ENCODE measurements at regions not wholly inside any gene's neighbourhood (a gene's known extent, or its start where the extent isn't known, plus 50 kb on each side); places are given as distances from the start of the nearest gene placed in this dataset.

DNA sequence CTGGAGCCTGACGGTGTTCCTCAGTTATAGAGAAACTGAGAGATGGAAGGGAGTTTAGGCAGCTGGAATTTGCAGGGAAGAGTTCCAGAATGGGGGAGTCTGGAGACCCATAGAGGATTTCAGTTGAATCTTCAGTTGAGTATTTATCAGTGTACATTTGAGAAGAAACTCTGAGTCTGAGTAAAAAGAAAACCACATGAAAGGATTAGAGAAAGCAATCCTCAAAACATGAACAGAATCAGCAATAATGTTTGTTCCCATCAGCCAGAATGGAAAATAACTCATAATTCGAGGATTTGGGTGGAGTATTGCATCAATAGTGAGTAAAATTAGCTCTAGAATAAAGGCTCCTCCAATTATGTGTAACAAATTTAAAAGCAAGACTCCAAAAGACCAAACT lies 130.0 kb upstream of the AHR start:
- Histone ChIP-seq H3K36me3 (ENCODE audit: insufficient read depth, low read length) (no peaks in the 10 kb centered on the region), H3K79me2 (replicated peaks; ENCODE audit: insufficient read depth, low read length) (no peaks in the 10 kb centered on the region), H3K4me2 (ENCODE audit: low read length) (no peak overlapping the region), H3K27me3 (ENCODE audit: insufficient read depth, low read depth, low read length) (no peaks in the 10 kb centered on the region), H2AFZ (ENCODE audit: low read depth, low read length) (no peak overlapping the region), H4K20me1 (ENCODE audit: insufficient read depth) (no peaks in the 10 kb centered on the region), H3K9ac (ENCODE audit: low read length) (no peak overlapping the region), H3K9me2 (ENCODE audit: insufficient read depth, low read length) (no peaks in the 10 kb centered on the region), H3K27ac (ENCODE audit: low read length) (no peak overlapping the region), H3K4me3 (ENCODE audit: low read length) (no peak overlapping the region), H3K9me3 (ENCODE audit: low read length) (no peaks in the 10 kb centered on the region), H3F3A (ENCODE audit: insufficient read depth, low read length, poor library complexity, severe bottlenecking) (no peaks in the 10 kb centered on the region)
- TF ChIP-seq RAD21 (conservative IDR thresholded peaks at IDR 0.05) (no peak), MXI1 (conservative IDR thresholded peaks at IDR 0.05; ENCODE audit: poor library complexity, severe bottlenecking) (no peak), POLR2AphosphoS5 (IDR thresholded peaks at IDR 0.05) (no peak), EP300 (conservative IDR thresholded peaks at IDR 0.05; ENCODE audit: poor library complexity, severe bottlenecking) (no peak), TAF1 (IDR thresholded peaks at IDR 0.05; ENCODE audit: low read depth) (no peak), SMC3 (conservative IDR thresholded peaks at IDR 0.05; ENCODE audit: poor library complexity) (no peak), EZH2 (IDR thresholded peaks at IDR 0.05; ENCODE audit: borderline replicate concordance, insufficient read depth, low read length, poor library complexity, severe bottlenecking) (no peak)
- TF ChIP-seq, protein P1, sequence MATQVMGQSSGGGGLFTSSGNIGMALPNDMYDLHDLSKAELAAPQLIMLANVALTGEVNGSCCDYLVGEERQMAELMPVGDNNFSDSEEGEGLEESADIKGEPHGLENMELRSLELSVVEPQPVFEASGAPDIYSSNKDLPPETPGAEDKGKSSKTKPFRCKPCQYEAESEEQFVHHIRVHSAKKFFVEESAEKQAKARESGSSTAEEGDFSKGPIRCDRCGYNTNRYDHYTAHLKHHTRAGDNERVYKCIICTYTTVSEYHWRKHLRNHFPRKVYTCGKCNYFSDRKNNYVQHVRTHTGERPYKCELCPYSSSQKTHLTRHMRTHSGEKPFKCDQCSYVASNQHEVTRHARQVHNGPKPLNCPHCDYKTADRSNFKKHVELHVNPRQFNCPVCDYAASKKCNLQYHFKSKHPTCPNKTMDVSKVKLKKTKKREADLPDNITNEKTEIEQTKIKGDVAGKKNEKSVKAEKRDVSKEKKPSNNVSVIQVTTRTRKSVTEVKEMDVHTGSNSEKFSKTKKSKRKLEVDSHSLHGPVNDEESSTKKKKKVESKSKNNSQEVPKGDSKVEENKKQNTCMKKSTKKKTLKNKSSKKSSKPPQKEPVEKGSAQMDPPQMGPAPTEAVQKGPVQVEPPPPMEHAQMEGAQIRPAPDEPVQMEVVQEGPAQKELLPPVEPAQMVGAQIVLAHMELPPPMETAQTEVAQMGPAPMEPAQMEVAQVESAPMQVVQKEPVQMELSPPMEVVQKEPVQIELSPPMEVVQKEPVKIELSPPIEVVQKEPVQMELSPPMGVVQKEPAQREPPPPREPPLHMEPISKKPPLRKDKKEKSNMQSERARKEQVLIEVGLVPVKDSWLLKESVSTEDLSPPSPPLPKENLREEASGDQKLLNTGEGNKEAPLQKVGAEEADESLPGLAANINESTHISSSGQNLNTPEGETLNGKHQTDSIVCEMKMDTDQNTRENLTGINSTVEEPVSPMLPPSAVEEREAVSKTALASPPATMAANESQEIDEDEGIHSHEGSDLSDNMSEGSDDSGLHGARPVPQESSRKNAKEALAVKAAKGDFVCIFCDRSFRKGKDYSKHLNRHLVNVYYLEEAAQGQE (IDR thresholded peaks at IDR 0.05; ENCODE audit: borderline replicate concordance) = no peak
- TF ChIP-seq, protein P2, sequence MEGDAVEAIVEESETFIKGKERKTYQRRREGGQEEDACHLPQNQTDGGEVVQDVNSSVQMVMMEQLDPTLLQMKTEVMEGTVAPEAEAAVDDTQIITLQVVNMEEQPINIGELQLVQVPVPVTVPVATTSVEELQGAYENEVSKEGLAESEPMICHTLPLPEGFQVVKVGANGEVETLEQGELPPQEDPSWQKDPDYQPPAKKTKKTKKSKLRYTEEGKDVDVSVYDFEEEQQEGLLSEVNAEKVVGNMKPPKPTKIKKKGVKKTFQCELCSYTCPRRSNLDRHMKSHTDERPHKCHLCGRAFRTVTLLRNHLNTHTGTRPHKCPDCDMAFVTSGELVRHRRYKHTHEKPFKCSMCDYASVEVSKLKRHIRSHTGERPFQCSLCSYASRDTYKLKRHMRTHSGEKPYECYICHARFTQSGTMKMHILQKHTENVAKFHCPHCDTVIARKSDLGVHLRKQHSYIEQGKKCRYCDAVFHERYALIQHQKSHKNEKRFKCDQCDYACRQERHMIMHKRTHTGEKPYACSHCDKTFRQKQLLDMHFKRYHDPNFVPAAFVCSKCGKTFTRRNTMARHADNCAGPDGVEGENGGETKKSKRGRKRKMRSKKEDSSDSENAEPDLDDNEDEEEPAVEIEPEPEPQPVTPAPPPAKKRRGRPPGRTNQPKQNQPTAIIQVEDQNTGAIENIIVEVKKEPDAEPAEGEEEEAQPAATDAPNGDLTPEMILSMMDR (IDR thresholded peaks at IDR 0.05; ENCODE audit: poor library complexity, severe bottlenecking) = no peak

DNA sequence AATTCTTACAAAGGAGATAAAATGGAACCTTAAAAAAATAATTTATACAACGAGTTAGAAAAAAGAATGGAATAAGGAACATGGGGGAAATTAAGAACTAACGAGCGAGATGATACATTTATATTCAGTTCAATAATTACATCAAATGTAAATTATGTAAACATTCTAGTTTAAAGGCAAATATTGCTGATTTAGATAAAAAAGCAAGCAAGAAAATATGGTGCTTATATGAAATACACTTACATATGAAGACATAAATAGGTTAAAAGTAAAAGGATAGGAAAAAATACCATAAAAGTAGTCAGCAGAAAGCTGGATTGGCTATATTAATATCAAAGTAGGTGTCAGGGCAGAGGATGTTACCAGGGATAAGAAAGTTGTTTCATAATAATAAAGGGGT lies 127.0 kb upstream of the AHR start:
- Histone ChIP-seq H3F3A (ENCODE audit: insufficient read depth, low read length, poor library complexity, severe bottlenecking) (no peaks in the 10 kb centered on the region), H3K9me3 (ENCODE audit: low read length) (no peaks in the 10 kb centered on the region), H3K36me3 (ENCODE audit: insufficient read depth, low read length) (no peaks in the 10 kb centered on the region), H2AFZ (ENCODE audit: low read depth, low read length) (no peak overlapping the region), H3K9ac (ENCODE audit: low read length) (no peak overlapping the region), H3K9me2 (ENCODE audit: insufficient read depth, low read length) (no peaks in the 10 kb centered on the region), H3K4me3 (ENCODE audit: low read length) (no peak overlapping the region), H3K27me3 (ENCODE audit: insufficient read depth, low read depth, low read length) (no peaks in the 10 kb centered on the region), H4K20me1 (ENCODE audit: insufficient read depth) (no peaks in the 10 kb centered on the region), H3K4me2 (ENCODE audit: low read length) (no peak overlapping the region), H3K79me2 (replicated peaks; ENCODE audit: insufficient read depth, low read length) (no peaks in the 10 kb centered on the region), H3K27ac (ENCODE audit: low read length) (no peak overlapping the region)
- TF ChIP-seq EZH2 (IDR thresholded peaks at IDR 0.05; ENCODE audit: borderline replicate concordance, insufficient read depth, low read length, poor library complexity, severe bottlenecking) (no peak), POLR2AphosphoS5 (IDR thresholded peaks at IDR 0.05) (no peak), RAD21 (conservative IDR thresholded peaks at IDR 0.05) (no peak), TAF1 (IDR thresholded peaks at IDR 0.05; ENCODE audit: low read depth) (no peak), MXI1 (conservative IDR thresholded peaks at IDR 0.05; ENCODE audit: poor library complexity, severe bottlenecking) (no peak), SMC3 (conservative IDR thresholded peaks at IDR 0.05; ENCODE audit: poor library complexity) (no peak), EP300 (conservative IDR thresholded peaks at IDR 0.05; ENCODE audit: poor library complexity, severe bottlenecking) (no peak)
- TF ChIP-seq, protein P2 (IDR thresholded peaks at IDR 0.05; ENCODE audit: poor library complexity, severe bottlenecking) = no peak
- TF ChIP-seq, protein P1 (IDR thresholded peaks at IDR 0.05; ENCODE audit: borderline replicate concordance) = no peak

All from neural cell (in vitro differentiated cells).